Activated naive CD8-positive, alpha-beta T cell treated with anti-CD3 and anti-CD28 coated beads for 36 hours (primary cell): ENCODE measurements at regions not wholly inside any gene's neighbourhood (a gene's known extent, or its start where the extent isn't known, plus 50 kb on each side); places are given as distances from the start of the nearest gene placed in this dataset.

Source experiments
- DNase-seq: peaks from one replicate; pipeline ENCODE4 v3.0.0; 2021
- H3K27ac Mint-ChIP-seq: one replicate; pipeline ENCODE4 v1.8.0; 2022; ENCODE audit warnings: mild to moderate bottlenecking, moderate library complexity, mixed read lengths
- H3K27me3 Mint-ChIP-seq: one replicate; pipeline ENCODE4 v1.8.0; 2022; ENCODE audit warnings: mild to moderate bottlenecking, mixed read lengths
- H3K36me3 Mint-ChIP-seq: one replicate; pipeline ENCODE4 v1.8.0; 2021; ENCODE audit warnings: mild to moderate bottlenecking, mixed read lengths
- H3K4me1 Mint-ChIP-seq: one replicate; pipeline ENCODE4 v1.8.0; 2021; ENCODE audit warnings: mixed read lengths
- H3K4me3 Mint-ChIP-seq: one replicate; pipeline ENCODE4 v1.8.0; 2022; ENCODE audit warnings: mild to moderate bottlenecking, moderate library complexity, mixed read lengths
- H3K9me3 Mint-ChIP-seq: one replicate; pipeline ENCODE4 v1.8.0; 2022; ENCODE audit warnings: mixed read lengths

- no peak for DNase-seq
- Mint-ChIP-seq H3K27me3 (no peaks in the 10 kb centered on the region), H3K36me3 (no peaks in the 10 kb centered on the region), H3K4me1 (no peaks in the 10 kb centered on the region), H3K4me3 (no peak overlapping the region), H3K9me3 (no peaks in the 10 kb centered on the region), H3K27ac (no peak overlapping the region)
Observed at GRCh38 chr11:80822308-80822707, 1381.5 kb upstream of the TENM4 start.

GRCh38 chr11:80819271-80819670, 1378.4 kb upstream of the TENM4 start:
- H3K9me3 Mint-ChIP-seq: peaks cover 3% of the 10 kb centered on the region
- H3K4me1 Mint-ChIP-seq: no peaks in the 10 kb centered on the region
- DNase-seq: no peak
- H3K36me3 Mint-ChIP-seq: no peaks in the 10 kb centered on the region
- no peaks in the 10 kb centered on the region for H3K27me3 Mint-ChIP-seq
- no peak overlapping the region for H3K4me3 Mint-ChIP-seq
- H3K27ac Mint-ChIP-seq: no peak overlapping the region

GRCh38 chr11:80816966-80817365, 1376.1 kb upstream of the TENM4 start:
- Mint-ChIP-seq H3K4me3 (no peak overlapping the region), H3K9me3 (peaks cover 3% of the 10 kb centered on the region), H3K4me1 (no peaks in the 10 kb centered on the region), H3K27me3 (no peaks in the 10 kb centered on the region), H3K36me3 (no peaks in the 10 kb centered on the region), H3K27ac (no peak overlapping the region)
- no peak for DNase-seq

GRCh38 chr11:80816454-80816847, 1375.6 kb upstream of the TENM4 start:
- Mint-ChIP-seq H3K9me3 (peaks cover 3% of the 10 kb centered on the region), H3K36me3 (no peaks in the 10 kb centered on the region), H3K27me3 (no peaks in the 10 kb centered on the region), H3K27ac (no peak overlapping the region), H3K4me1 (no peaks in the 10 kb centered on the region), H3K4me3 (no peak overlapping the region)
- DNase-seq: no peak

- no peak for DNase-seq
- H3K9me3 Mint-ChIP-seq: peaks cover 3% of the 10 kb centered on the region
- no peak overlapping the region for H3K27ac Mint-ChIP-seq
- H3K4me3 Mint-ChIP-seq: no peak overlapping the region
- no peaks in the 10 kb centered on the region for H3K27me3 Mint-ChIP-seq
- H3K4me1 Mint-ChIP-seq: no peaks in the 10 kb centered on the region
- no peaks in the 10 kb centered on the region for H3K36me3 Mint-ChIP-seq
Observed at GRCh38 chr11:80815752-80816453, 1375.1 kb upstream of the TENM4 start.

GRCh38 chr11:80814813-80815212, 1374.0 kb upstream of the TENM4 start:
- no peak for DNase-seq
- no peak overlapping the region for H3K27ac Mint-ChIP-seq
- peaks cover 3% of the 10 kb centered on the region for H3K9me3 Mint-ChIP-seq
- H3K4me3 Mint-ChIP-seq: no peak overlapping the region
- H3K36me3 Mint-ChIP-seq: no peaks in the 10 kb centered on the region
- H3K4me1 Mint-ChIP-seq: no peaks in the 10 kb centered on the region
- no peaks in the 10 kb centered on the region for H3K27me3 Mint-ChIP-seq

- no peaks in the 10 kb centered on the region for H3K36me3 Mint-ChIP-seq
- no peak overlapping the region for H3K27ac Mint-ChIP-seq
- H3K4me3 Mint-ChIP-seq: no peak overlapping the region
- no peaks in the 10 kb centered on the region for H3K4me1 Mint-ChIP-seq
- H3K27me3 Mint-ChIP-seq: no peaks in the 10 kb centered on the region
- no peak for DNase-seq
- no peaks in the 10 kb centered on the region for H3K9me3 Mint-ChIP-seq
Observed at GRCh38 chr11:80810695-80811094, 1369.9 kb upstream of the TENM4 start.

GRCh38 chr11:80798174-80798573, 1357.3 kb upstream of the TENM4 start:
- Mint-ChIP-seq H3K9me3 (peaks cover 21% of the 10 kb centered on the region), H3K4me1 (no peaks in the 10 kb centered on the region), H3K27ac (no peak overlapping the region), H3K27me3 (no peaks in the 10 kb centered on the region), H3K36me3 (no peaks in the 10 kb centered on the region), H3K4me3 (no peak overlapping the region)
- DNase-seq: no peak

GRCh38 chr11:80783561-80783960, 1342.7 kb upstream of the TENM4 start:
- H3K36me3 Mint-ChIP-seq: no peaks in the 10 kb centered on the region
- DNase-seq: no peak
- H3K27ac Mint-ChIP-seq: no peak overlapping the region
- peaks cover 5% of the 10 kb centered on the region for H3K9me3 Mint-ChIP-seq
- H3K4me3 Mint-ChIP-seq: no peak overlapping the region
- no peaks in the 10 kb centered on the region for H3K27me3 Mint-ChIP-seq
- H3K4me1 Mint-ChIP-seq: no peaks in the 10 kb centered on the region

GRCh38 chr11:80782135-80782885, 1341.5 kb upstream of the TENM4 start:
- Mint-ChIP-seq H3K9me3 (peaks cover 3% of the 10 kb centered on the region), H3K4me3 (no peak overlapping the region), H3K36me3 (no peaks in the 10 kb centered on the region), H3K27me3 (no peaks in the 10 kb centered on the region), H3K27ac (no peak overlapping the region), H3K4me1 (no peaks in the 10 kb centered on the region)
- DNase-seq: no peak

- no peak overlapping the region for H3K4me3 Mint-ChIP-seq
- no peak for DNase-seq
- no peaks in the 10 kb centered on the region for H3K27me3 Mint-ChIP-seq
- H3K4me1 Mint-ChIP-seq: no peaks in the 10 kb centered on the region
- peaks cover 8% of the 10 kb centered on the region for H3K9me3 Mint-ChIP-seq
- H3K36me3 Mint-ChIP-seq: no peaks in the 10 kb centered on the region
- H3K27ac Mint-ChIP-seq: no peak overlapping the region
Observed at GRCh38 chr11:80779905-80780605, 1339.2 kb upstream of the TENM4 start.

- DNase-seq: no peak
- Mint-ChIP-seq H3K27me3 (no peaks in the 10 kb centered on the region), H3K4me1 (no peaks in the 10 kb centered on the region), H3K36me3 (no peaks in the 10 kb centered on the region), H3K4me3 (no peak overlapping the region), H3K27ac (no peak overlapping the region), H3K9me3 (peaks cover 8% of the 10 kb centered on the region)
Observed at GRCh38 chr11:80778941-80779340, 1338.1 kb upstream of the TENM4 start.

GRCh38 chr11:80778432-80778831, 1337.6 kb upstream of the TENM4 start:
- Mint-ChIP-seq H3K4me1 (no peaks in the 10 kb centered on the region), H3K27ac (no peak overlapping the region), H3K4me3 (no peak overlapping the region), H3K36me3 (no peaks in the 10 kb centered on the region), H3K9me3 (peaks cover 8% of the 10 kb centered on the region), H3K27me3 (no peaks in the 10 kb centered on the region)
- DNase-seq: no peak

GRCh38 chr11:80773919-80774318, 1333.1 kb upstream of the TENM4 start:
- H3K4me3 Mint-ChIP-seq: no peak overlapping the region
- no peaks in the 10 kb centered on the region for H3K4me1 Mint-ChIP-seq
- no peak overlapping the region for H3K27ac Mint-ChIP-seq
- no peaks in the 10 kb centered on the region for H3K36me3 Mint-ChIP-seq
- peaks cover 9% of the 10 kb centered on the region for H3K9me3 Mint-ChIP-seq
- no peaks in the 10 kb centered on the region for H3K27me3 Mint-ChIP-seq
- DNase-seq: no peak

GRCh38 chr11:80771017-80771416, 1330.2 kb upstream of the TENM4 start:
- no peaks in the 10 kb centered on the region for H3K27me3 Mint-ChIP-seq
- peaks cover 9% of the 10 kb centered on the region for H3K9me3 Mint-ChIP-seq
- H3K36me3 Mint-ChIP-seq: no peaks in the 10 kb centered on the region
- DNase-seq: no peak
- no peak overlapping the region for H3K4me3 Mint-ChIP-seq
- H3K4me1 Mint-ChIP-seq: no peaks in the 10 kb centered on the region
- no peak overlapping the region for H3K27ac Mint-ChIP-seq
